Activated T-cell treated with anti-CD3 and anti-CD28 coated beads, Interleukin-2, amount 50 U/mL, for 72 hours (primary cell): ENCODE measurements at regions not wholly inside any gene's neighbourhood (a gene's known extent, or its start where the extent isn't known, plus 50 kb on each side); places are given as distances from the start of the nearest gene placed in this dataset.

ENCODE experiments used
- ATAC-seq, 2 donors: fragments of 150-1000 bp; cut with Tn5 transposase; replicated peaks in 1 of 2; 2 replicates each; pipeline ENCODE4 v1.10.0; 2021; ENCODE audit warnings: moderate library complexity in 2 of 2, mild to moderate bottlenecking in 1 of 2
- DNase-seq, 2 donors: peaks; one replicate each; pipeline ENCODE4 v3.0.0; 2021 to 2022; ENCODE audit warnings: mixed read lengths in 1 of 2
- H3K27ac Mint-ChIP-seq: one replicate; pipeline ENCODE4 v1.8.0; 2022; ENCODE audit warnings: mild to moderate bottlenecking, moderate library complexity, mixed read lengths
- H3K27me3 Mint-ChIP-seq: one replicate; pipeline ENCODE4 v1.8.0; 2022; ENCODE audit warnings: low read depth, mixed read lengths
- H3K36me3 Mint-ChIP-seq, 2 donors: one replicate each; pipeline ENCODE4 v1.8.0; 2022; ENCODE audit warnings: mixed read lengths in 2 of 2, mild to moderate bottlenecking in 1 of 2; ENCODE audit not compliant: insufficient read depth in 2 of 2
- H3K4me1 Mint-ChIP-seq: one replicate; pipeline ENCODE4 v1.8.0; 2022; ENCODE audit warnings: low read depth, mixed read lengths
- H3K4me3 Mint-ChIP-seq, 2 donors: one replicate each; pipeline ENCODE4 v1.8.0; 2022; ENCODE audit warnings: mild to moderate bottlenecking in 2 of 2, mixed read lengths in 2 of 2, moderate library complexity in 2 of 2
- H3K9me3 Mint-ChIP-seq, 2 donors: one replicate each; pipeline ENCODE4 v1.8.0; 2022; ENCODE audit warnings: mixed read lengths in 2 of 2

GRCh38 chr6:163986313-163986712 lies 571.8 kb downstream of the QKI start:
- Mint-ChIP-seq H3K4me3 (no peak overlapping the region), H3K36me3 (no peaks in the 10 kb centered on the region), H3K27ac (no peak overlapping the region), H3K9me3 (no peaks in the 10 kb centered on the region), H3K27me3 (peaks cover 13% of the 10 kb centered on the region), H3K4me1 (peaks cover 7% of the 10 kb centered on the region)
- ATAC-seq = no peak
- DNase-seq = no peak

DNA sequence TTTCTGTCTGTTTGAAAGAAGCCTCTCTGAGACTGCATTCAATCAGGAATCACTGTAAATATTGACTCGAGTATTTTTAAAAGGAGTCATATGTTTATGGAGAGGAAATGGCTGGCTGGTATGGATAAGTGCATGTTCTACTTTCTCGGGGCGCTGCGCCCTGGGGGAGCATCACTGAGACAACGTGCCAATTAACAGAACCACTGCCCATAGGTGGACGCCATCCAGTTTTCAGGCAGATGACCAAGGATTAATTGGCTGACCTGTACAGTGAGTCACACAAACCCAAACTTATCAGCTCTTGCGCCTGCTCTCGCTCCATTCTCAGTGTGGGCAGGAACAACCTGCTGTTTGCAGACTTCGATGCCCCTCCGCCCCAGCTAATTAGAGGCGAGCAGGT lies 571.2 kb downstream of the QKI start:
- no peaks in the 10 kb centered on the region for H3K36me3 Mint-ChIP-seq
- DNase-seq (no peak), ATAC-seq (no peak)
- no peak overlapping the region for H3K27ac Mint-ChIP-seq
- no peak overlapping the region for H3K4me3 Mint-ChIP-seq
- H3K27me3 Mint-ChIP-seq = peaks cover 13% of the 10 kb centered on the region
- H3K4me1 Mint-ChIP-seq = peaks cover 7% of the 10 kb centered on the region
- H3K9me3 Mint-ChIP-seq = no peaks in the 10 kb centered on the region

DNA sequence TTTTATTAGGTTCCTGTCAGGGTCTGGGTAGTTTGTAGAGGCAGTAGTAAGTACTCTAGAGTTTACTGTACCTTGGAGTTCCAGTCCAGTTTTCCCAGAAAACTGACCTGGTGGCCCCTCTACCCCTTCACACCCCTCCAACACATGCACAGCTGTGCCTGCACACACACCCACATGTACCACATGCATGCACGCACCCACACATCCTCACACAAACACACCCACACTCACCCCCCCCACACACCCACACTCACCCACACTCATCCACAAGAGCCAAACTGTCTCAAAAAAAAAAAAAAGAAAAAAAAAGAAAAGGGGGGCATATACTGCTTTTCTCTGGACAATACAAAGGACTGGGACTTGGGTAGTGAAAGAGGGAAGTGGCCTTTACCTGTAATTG lies 570.5 kb downstream of the QKI start:
- no peak for ATAC-seq
- Mint-ChIP-seq H3K4me1 (peaks cover 7% of the 10 kb centered on the region), H3K4me3 (no peak overlapping the region), H3K9me3 (no peaks in the 10 kb centered on the region), H3K27me3 (peaks cover 13% of the 10 kb centered on the region), H3K36me3 (no peaks in the 10 kb centered on the region), H3K27ac (no peak overlapping the region)
- no peak for DNase-seq

GRCh38 chr6:163984124-163984936 lies 569.8 kb downstream of the QKI start:
- H3K4me3 Mint-ChIP-seq = no peak overlapping the region
- DNase-seq = no peak
- H3K9me3 Mint-ChIP-seq = no peaks in the 10 kb centered on the region
- ATAC-seq = no peak
- H3K27me3 Mint-ChIP-seq = peaks cover 13% of the 10 kb centered on the region
- H3K27ac Mint-ChIP-seq = no peak overlapping the region
- H3K4me1 Mint-ChIP-seq = peaks cover 7% of the 10 kb centered on the region
- H3K36me3 Mint-ChIP-seq = no peaks in the 10 kb centered on the region

DNA sequence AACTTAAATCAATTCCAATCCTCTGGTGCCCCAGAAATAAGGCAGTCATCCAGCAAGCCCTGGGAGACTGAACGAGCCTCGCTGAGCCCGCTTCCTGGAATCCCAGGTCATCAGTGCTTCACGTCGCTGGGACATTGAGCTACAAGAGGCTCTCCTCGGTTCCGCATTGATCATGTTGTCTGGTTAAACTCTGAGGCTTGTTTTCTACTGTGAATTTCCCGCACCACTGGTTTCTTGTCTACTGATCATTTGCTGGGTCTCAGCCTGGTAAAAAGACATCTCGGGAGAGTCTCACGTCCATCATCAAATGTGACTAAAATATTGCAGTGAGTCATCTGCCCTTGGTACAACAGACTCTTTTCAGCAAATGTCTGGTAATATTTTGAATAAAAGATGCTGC lies 569.2 kb downstream of the QKI start:
- H3K36me3 Mint-ChIP-seq = no peaks in the 10 kb centered on the region
- H3K27me3 Mint-ChIP-seq = peaks cover 8% of the 10 kb centered on the region
- no peak overlapping the region for H3K27ac Mint-ChIP-seq
- H3K4me3 Mint-ChIP-seq = no peak overlapping the region
- peaks cover 7% of the 10 kb centered on the region for H3K4me1 Mint-ChIP-seq
- DNase-seq (no peak), ATAC-seq (no peak)
- H3K9me3 Mint-ChIP-seq = no peaks in the 10 kb centered on the region

- ATAC-seq (no peak), DNase-seq (no peak)
- no peak overlapping the region for H3K4me3 Mint-ChIP-seq
- no peaks in the 10 kb centered on the region for H3K9me3 Mint-ChIP-seq
- H3K4me1 Mint-ChIP-seq = no peaks in the 10 kb centered on the region
- H3K27me3 Mint-ChIP-seq = no peaks in the 10 kb centered on the region
- no peak overlapping the region for H3K27ac Mint-ChIP-seq
- no peaks in the 10 kb centered on the region for H3K36me3 Mint-ChIP-seq
Observed at GRCh38 chr6:163974322-163974721, 559.8 kb downstream of the QKI start.

DNA sequence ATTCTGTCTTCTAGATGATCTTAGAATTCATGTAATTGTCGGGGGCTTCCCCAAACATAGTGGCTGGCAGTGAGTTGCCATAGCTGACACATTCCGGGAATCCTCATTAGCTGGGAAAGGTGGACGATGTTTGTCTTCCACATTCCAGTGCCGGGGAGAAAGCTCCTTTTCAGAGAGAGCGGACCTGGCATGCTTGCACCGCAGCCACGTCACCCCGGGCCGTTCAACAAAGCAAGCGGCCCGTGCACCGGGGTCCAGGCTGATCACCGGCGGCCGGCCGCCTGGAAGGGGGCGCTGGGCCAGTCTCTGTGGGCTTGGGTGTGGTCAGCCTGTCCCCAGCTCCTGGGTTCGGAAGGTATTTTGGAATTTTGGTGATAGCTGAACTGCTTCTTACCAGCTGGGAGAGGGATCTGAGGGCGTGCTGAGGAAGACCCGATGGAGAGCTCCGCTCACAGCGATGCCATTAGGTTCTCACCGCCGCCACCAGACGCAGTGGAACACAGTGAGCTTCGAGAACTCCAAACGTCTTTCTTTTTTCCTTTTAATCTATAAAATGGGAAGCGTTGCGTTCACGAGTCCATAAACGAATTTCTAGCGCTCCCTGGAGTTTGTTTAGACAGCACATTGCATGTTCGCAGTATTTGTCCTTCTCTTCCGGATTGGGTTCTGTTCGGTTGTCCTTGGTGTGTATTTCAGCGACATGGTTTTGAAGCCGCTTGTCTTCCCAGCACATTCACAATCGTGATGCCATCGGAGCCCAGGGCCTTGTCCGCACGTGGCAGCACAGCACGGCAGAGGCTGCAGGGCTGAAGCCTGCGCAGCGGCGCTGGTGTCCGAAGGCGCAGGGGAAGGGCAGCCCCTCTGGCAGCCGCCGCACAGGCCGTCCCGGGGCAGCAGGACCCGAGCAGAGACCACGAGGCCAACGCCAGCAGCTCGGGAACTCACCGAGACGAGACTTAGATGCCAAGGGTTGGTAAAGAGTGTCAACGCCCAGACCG lies 557.6 kb downstream of the QKI start:
- no peaks in the 10 kb centered on the region for H3K27me3 Mint-ChIP-seq
- no peak for ATAC-seq
- no peak overlapping the region for H3K27ac Mint-ChIP-seq
- no peaks in the 10 kb centered on the region for H3K4me1 Mint-ChIP-seq
- H3K36me3 Mint-ChIP-seq = no peaks in the 10 kb centered on the region
- H3K4me3 Mint-ChIP-seq = no peak overlapping the region
- no peak for DNase-seq
- no peaks in the 10 kb centered on the region for H3K9me3 Mint-ChIP-seq

DNA sequence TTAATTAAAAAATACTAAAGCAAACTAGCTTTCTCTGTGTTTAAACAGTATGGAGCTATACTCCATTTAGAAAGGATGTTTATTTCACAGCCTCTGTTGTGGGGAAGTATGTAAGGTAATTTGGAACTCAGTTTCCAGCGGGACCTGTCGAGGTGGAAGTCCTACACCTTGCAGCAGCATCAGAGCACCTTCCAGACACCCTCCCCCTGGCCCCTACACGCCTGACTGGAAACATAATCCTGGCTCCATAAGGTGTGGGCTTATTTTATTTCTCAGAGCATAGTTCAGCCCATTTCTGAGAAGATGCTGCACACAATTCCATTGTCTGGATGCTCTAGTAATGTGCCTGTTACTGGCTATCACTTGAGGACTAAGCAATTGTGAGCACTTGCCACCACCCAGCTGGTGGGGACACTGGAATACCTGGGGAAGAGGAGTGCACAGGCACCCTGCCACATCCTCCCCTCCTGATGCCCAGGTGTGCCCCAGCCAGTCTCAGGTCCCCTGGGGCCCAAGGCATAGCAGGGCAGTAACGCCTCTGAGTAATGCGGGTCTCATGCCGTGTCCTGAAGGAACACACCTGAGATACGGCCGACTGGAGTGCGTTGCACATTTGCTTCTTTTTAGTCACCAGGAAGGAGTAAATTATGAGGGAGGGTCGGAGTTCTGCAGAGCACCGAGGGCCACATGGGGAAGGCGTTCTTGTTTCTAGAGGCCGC lies 556.5 kb downstream of the QKI start:
- no peak for ATAC-seq
- no peak overlapping the region for H3K27ac Mint-ChIP-seq
- no peaks in the 10 kb centered on the region for H3K36me3 Mint-ChIP-seq
- no peaks in the 10 kb centered on the region for H3K4me1 Mint-ChIP-seq
- H3K4me3 Mint-ChIP-seq = no peak overlapping the region
- DNase-seq = no peak
- no peaks in the 10 kb centered on the region for H3K9me3 Mint-ChIP-seq
- H3K27me3 Mint-ChIP-seq = no peaks in the 10 kb centered on the region

DNA sequence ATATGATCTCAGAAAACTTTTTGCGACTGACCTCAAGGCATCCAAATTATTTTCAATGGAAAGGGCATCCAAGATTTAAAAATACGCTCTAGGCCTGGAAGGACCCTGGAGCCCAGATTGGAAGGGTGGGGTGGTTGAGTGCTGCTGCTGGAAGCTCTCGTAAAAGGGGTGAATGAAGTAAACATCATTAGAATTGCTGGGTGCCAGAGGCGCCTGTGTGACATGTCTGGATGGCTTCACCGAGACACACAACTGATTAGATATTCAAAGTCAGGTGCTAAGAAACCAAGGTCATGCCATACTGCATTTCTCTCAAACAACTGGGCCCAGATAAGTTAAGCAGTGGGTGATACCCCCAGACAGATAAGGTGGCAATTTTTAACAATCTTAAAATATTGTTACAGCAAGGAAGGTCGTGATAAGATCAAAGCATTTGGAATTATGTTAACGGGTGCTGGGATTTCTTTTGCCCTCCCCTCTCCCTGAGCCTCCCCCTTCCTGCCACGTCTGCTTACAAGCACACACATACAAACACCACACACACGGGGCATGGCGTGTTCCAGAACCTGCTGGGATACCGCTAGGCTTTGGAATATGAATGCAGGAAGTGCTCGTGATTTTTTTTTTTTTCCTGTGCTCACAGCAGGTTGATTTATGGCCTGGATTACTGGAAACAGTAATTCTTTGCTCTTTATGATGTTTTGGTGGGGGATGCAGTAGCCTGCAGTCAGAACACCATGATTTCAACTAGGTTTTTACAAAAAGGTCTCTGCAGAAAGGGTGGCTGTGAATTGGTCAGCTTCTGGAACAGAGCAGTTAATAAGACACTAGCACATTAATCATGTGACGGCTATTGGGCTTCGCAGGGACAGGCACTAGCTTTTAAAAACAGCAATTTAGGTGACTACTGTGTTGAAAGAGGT lies 551.2 kb downstream of the QKI start:
- H3K4me1 Mint-ChIP-seq = no peaks in the 10 kb centered on the region
- no peaks in the 10 kb centered on the region for H3K9me3 Mint-ChIP-seq
- peaks cover 6% of the 10 kb centered on the region for H3K27me3 Mint-ChIP-seq
- ATAC-seq = no peak
- H3K36me3 Mint-ChIP-seq = no peaks in the 10 kb centered on the region
- H3K4me3 Mint-ChIP-seq = no peak overlapping the region
- no peak overlapping the region for H3K27ac Mint-ChIP-seq
- no peak for DNase-seq

- Mint-ChIP-seq H3K9me3 (no peaks in the 10 kb centered on the region), H3K27me3 (peaks cover 6% of the 10 kb centered on the region), H3K4me3 (no peak overlapping the region), H3K36me3 (no peaks in the 10 kb centered on the region), H3K27ac (no peak overlapping the region), H3K4me1 (no peaks in the 10 kb centered on the region)
- no peak for DNase-seq
- no peak for ATAC-seq
Observed at GRCh38 chr6:163964789-163965188, 550.3 kb downstream of the QKI start.

DNA sequence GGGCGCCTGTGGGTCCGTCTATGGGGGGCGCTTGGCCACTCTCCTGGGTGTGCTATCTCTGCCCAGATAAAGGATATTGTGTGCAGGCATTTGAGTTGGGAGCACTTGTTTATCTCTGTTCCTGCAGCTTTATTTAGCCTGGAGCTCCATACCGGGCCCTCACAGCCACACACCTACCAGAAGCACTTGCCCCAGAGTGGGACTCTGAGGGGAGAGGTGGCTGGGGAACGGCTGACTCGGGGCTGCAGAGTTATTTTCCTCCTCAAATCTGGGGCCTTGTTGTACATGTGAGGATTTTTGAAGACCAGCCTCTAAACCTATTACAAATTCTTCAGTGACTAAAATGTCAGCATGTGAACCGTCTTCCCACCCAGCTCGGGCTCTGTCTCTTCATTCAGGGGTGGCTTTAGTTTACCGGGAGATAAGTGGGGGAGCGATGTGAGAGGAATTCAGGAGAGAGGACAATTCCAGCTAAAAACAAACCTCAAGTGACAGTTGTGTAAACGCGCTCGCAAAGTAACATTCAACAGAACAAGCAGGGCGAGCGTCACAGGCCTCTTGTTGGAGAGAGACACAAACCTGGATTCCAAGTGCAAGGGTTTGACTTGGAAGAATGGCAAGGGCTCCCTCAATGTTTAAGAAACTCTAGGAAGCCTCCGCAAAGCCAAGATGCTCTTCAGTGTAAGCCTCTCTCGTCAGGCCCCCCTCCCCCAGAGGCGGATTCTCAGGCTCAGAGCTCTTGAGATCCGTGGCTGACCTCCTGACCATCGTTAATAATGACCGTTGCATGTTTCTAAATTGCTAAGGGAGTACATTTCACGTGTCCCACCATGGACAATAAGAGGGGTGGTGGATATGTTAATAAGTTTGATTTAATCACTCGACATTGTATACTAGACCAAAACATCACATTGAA lies 548.9 kb downstream of the QKI start:
- H3K27me3 Mint-ChIP-seq = peaks cover 6% of the 10 kb centered on the region
- ATAC-seq (no peak), DNase-seq (no peak)
- no peak overlapping the region for H3K27ac Mint-ChIP-seq
- H3K4me3 Mint-ChIP-seq = no peak overlapping the region
- H3K36me3 Mint-ChIP-seq = no peaks in the 10 kb centered on the region
- H3K9me3 Mint-ChIP-seq = no peaks in the 10 kb centered on the region
- H3K4me1 Mint-ChIP-seq = no peaks in the 10 kb centered on the region
